DMS153 (cell line): ENCODE measurements at regions not wholly inside any gene's neighbourhood (a gene's known extent, or its start where the extent isn't known, plus 50 kb on each side); places are given as distances from the start of the nearest gene placed in this dataset.
"Not testable (repeated sequence)": the region's sequence is repeated elsewhere in the genome, so short reads cannot be mapped to it uniquely, and the experiment has no call there.

ENCODE experiments used
- DNase-seq: peaks from one replicate; lab custom pipeline; 2025; lab: John Stamatoyannopoulos, UW

GRCh38 chr4:159551281-159551680 lies 448.4 kb downstream of the RAPGEF2 start:
- no peak for DNase-seq

GRCh38 chr4:159552979-159553768 lies 450.3 kb downstream of the RAPGEF2 start:
- no peak for DNase-seq

DNA sequence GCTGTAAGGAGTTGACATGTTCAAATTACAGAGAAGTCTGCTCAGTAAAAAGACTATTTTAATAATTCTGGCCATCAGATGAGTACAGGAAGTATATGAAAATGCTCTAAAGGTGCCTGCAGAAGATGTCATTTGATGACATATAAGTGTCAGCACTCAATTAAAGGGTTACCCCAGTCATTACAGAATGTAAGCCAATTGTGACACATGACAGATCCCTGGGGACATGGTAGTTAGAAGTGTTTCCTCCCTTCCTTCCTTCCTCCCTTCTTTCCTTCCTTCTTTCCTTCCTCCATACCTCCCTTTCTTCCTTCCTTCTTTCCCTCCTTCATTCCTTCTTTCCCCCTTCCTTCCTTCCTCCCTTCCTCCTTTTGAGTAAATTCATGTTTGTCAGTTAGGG lies 453.0 kb downstream of the RAPGEF2 start:
- no peak for DNase-seq

DNA sequence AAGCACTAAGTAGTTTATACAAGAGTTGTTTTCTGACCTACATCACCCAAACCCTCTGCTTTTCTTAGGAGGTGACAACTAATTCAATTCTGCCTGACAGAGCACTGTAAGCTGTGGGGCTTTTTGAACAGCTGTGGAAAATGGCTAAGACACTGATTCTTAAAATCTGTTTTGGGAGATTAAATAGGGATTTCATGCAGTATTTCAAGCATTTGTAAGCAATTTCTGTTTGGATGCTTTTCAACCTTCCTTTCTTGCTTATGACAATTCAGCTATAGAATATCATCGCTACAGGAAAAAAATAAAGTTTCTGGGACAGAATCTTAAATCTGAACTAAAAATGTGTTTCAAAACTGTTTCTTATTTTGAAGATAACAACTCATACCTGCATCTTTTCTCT lies 459.5 kb downstream of the RAPGEF2 start:
- no peak for DNase-seq

DNA sequence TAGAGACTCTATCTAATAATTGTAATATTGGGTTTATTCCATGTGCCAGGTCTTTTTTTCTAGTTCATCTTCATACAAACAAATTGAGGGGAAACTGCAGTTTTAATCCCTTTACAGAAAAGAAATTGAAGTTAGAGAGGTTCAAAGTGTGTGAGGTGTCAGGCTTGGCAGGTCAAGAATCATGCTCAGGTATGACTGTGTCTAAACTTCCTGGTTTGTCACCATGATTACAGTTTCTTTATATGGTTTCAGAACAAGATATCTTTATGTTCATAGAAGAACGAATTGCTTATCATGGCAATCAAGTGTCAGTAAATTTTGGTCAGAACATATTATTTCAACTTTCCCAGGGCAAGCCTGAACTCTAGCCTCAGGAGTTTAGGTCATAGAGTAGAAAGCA lies 460.4 kb downstream of the RAPGEF2 start:
- DNase-seq: no peak

DNA sequence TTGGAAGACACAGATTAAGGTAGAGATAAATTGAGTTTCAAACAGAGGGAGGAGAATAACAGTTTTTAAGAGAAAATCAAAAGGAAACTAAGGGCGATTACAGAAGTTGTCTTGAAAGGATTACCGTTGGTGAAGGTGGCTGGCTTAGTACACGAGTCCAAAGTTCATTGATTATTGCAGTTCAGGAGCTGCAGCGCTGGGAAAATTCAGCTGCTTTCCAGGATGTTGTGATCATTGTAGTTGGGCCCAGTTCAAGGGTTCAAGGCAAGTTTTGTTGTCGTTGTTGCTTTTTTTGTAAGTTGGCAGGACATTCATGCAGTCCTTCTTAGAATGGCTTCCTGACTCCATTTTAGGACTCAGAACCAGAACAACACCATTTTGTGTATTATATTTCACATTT lies 461.7 kb downstream of the RAPGEF2 start:
- no peak for DNase-seq

- no peak for DNase-seq
Measured at GRCh38 chr4:159566786-159567185, 463.9 kb downstream of the RAPGEF2 start.

DNA sequence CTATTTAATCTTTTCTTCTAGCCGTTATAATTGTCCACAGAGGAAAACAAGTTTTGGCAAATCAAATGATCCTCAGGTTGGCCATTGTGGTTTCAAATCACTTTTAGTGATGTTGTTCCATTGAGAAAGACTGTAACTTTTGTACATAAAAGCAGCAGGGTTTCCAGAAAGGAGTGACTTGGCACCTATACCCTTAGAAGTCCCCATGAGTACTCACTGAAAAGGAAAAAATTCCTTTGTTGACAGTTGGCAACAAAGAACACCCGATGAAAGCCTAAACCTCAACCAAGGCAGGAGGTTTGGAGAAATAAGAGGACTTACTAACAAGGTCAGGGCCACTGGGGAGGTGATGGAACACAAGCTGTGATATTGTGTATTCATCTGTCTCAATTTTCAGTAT lies 474.4 kb downstream of the RAPGEF2 start:
- no peak for DNase-seq

DNA sequence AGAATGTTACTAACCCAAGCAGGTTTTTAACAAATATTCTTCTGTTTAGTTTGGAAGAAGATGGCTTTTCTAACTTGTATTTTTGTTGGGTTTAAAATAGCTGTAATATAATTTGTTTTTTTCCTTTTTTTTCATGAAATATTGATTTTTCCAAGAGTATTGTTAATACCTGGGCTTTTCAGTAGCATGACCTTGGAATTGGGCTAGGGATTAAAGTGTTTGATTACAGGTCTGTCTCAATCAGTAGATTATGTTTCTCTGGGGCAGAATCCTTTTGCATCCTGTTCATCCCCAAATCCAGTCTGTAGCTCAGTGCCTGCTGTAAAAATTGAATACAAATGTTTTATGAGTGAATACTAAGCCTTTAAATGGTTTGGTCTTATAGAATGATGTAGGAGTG lies 479.8 kb downstream of the RAPGEF2 start:
- no peak for DNase-seq

DNA sequence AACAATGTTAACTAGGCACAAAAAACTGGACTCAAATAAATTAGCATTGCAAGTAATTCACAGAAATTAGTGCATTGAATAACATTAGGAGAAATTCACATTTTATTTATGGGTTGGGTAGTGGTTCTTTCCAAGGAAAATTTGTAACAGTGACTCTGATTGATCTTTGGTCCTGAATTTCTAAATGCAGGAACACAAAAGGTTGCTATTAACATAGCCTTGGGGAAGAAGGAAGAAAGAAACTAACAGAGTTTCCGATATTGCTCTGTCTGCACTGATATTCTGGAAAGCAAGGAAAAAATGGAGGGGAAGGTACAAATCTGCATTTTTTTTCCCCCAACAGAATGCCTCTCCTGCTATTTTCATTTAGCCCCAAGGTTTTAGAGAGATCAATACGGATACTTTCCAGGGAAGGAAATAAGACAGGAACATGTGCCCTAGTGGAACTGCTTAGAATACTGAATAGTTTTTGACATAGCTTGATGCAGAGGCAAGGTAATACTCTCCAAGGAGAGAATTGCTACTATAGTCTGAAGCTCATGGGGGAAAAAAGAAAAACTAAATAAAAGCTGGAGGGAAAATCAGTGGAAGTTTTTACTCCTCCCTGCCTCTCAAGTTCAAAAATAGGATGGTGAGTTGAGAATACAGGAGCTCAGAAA lies 490.1 kb downstream of the RAPGEF2 start:
- no peak for DNase-seq

DNA sequence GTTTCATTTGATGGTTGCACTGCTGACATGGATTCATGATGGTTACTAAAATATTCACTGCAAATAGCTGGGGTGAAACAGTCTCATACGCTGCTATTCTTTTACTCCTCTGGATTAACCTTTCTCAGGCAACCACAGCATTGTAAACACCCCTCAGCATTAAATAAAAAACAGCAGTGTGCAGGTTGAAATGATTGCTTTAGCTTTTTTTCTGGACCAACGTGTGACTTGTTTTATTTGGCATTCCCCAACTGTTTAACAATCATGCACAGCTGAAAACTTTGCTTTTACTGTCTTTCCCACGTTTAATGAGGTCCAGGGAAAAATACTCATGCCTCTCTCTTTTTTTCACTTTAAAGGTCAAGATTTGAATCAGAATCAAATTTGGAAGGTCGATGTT lies 490.8 kb downstream of the RAPGEF2 start:
- DNase-seq: no peak

- no peak for DNase-seq
Measured at GRCh38 chr4:159594576-159594975, 491.7 kb downstream of the RAPGEF2 start.

GRCh38 chr4:159595101-159595500 lies 492.2 kb downstream of the RAPGEF2 start:
- DNase-seq: not testable (repeated sequence)

- DNase-seq: no peak
Measured at GRCh38 chr4:159598602-159599001, 495.7 kb downstream of the RAPGEF2 start.

GRCh38 chr4:159600061-159600460 lies 497.2 kb downstream of the RAPGEF2 start:
- DNase-seq: no peak

DNA sequence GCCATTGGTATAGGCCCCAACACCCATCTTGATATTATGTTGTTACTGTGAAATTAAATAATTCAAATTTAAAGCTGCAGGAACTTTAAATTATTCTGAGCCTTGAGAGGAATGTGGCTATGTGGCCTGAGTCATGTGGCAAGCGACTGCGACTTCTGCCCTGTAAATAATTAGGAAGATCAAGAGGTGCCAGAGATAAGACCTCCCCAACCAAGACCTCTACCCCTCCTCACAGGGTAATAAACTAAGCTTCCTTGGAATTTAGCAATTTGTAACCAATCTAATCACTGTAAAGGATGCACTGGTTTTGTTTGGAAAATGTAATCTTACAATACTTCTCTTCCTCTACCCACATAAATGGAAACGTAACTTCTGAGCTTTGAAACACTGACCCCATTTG lies 501.9 kb downstream of the RAPGEF2 start:
- DNase-seq: no peak

DNA sequence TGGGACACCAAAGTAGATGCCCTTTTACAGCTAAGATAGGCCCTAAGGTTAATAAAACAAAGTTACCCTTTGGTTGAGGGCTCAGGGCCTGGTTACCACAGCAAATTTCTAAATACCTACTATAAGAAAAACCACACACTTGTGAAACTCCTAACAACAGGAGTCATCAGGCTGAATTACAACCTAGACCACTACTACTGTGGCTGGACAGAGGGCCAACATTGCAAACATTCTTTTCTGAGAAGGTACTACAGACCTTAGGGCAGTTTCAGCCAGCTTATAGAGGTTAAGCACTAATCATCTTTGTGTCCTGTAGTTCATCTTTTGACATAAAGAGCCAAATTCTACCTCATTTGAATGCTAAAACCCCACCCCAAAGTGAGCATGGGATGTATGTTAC lies 504.0 kb downstream of the RAPGEF2 start:
- no peak for DNase-seq

GRCh38 chr4:159607809-159608208 lies 504.9 kb downstream of the RAPGEF2 start:
- DNase-seq: no peak

GRCh38 chr4:159608436-159608835 lies 505.6 kb downstream of the RAPGEF2 start:
- no peak for DNase-seq

- no peak for DNase-seq
Measured at GRCh38 chr4:159632031-159632430, 529.2 kb downstream of the RAPGEF2 start.

DNA sequence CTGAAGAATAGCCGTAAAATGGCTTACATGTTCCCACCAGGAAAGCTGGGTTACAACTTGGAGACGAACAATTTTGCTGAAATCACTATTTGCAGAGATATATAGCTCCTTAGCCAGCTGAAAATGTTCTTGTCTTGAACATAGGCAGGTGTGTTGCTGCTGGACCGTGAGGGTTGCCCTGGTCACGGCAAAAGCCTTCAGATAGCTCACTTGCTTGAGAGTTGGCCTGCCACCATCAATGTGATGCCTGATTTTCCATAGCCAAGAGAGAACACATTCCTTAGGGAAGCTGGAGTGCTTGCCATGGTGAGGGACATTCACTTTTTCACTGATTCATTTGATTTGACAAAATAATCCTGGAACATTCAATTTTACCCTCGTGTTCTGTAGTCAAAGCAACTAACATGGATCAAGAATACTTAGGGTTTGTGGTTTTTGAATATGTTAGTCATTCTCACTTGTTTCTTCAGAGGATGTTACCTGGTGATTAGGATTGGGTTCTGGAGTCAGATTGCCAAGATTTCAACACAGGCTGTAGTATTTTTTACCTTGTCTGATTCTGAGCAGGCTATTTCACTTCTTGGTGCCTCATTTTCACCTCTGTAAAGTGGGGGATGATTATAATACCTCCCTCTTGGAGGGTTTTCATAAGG lies 536.9 kb downstream of the RAPGEF2 start:
- no peak for DNase-seq

DNA sequence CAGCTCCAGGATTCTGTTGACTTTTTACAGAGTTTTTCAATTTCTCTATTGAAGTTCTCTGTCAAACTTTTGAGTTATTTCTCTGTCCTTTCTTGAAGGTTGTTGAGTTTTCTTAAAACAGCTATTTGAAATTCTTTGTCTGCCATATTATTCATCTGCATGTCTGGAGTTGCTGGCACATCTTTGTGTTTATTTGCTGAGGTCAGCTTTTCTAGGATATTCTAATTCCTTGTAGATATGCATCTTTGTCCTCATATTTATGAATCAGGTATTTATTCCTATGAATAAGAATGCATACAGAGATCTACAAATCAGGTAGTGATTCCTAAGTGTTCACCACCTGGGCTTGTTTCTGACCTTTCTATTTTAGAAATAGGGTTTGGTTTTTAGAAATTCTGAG lies 546.4 kb downstream of the RAPGEF2 start:
- DNase-seq: no peak

DNA sequence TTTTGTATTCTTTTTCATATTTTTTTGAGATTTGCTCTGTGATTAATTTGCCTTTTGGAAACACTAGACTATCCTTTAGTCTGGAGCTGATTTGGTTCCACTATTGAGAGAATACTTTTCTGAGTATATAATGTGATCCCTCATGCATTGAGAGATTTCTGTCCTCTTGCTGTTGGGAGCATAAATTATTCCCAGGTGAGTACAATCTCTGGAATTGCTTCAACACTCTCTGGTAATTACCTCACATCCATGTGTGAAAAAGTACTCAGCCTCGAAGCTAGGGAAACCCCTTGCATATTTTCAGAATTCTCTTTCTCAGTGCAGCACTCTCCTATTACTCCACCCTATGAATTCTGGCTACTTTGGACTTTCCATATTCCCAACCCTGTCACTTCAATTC lies 550.0 kb downstream of the RAPGEF2 start:
- no peak for DNase-seq
